Kasumi-1 (cell line): ENCODE measurements at regions not wholly inside any gene's neighbourhood (a gene's known extent, or its start where the extent isn't known, plus 50 kb on each side); places are given as distances from the start of the nearest gene placed in this dataset.

Experiments
- DNase-seq, 2 experiments: peaks; one replicate each; lab custom pipeline; 2025; lab: John Stamatoyannopoulos, UW

- no peak for DNase-seq
Observed at GRCh38 chr13:106129993-106130392, 405.5 kb downstream of the EFNB2 start.

DNA sequence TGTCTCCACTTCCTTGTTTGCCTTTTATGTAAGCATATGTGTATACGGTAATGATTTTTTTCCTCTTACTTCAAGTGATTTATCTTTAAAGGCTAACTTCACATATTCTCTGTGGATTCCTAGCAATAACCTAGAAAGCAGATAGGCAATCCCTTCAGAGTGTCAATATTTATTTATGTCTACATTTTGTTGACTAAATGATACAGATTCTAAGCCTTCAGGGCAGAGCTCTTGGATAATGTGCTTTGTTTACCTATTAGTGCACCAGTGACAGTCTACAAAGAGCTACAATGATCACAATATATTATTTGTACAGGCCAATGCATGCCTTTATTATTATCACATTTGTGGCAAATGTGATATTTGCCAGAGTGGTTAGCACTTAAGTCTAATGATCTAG, 406.2 kb downstream of the EFNB2 start:
- DNase-seq, result no peak

GRCh38 chr13:106122234-106122633, 413.2 kb downstream of the EFNB2 start:
- DNase-seq, result no peak

DNA sequence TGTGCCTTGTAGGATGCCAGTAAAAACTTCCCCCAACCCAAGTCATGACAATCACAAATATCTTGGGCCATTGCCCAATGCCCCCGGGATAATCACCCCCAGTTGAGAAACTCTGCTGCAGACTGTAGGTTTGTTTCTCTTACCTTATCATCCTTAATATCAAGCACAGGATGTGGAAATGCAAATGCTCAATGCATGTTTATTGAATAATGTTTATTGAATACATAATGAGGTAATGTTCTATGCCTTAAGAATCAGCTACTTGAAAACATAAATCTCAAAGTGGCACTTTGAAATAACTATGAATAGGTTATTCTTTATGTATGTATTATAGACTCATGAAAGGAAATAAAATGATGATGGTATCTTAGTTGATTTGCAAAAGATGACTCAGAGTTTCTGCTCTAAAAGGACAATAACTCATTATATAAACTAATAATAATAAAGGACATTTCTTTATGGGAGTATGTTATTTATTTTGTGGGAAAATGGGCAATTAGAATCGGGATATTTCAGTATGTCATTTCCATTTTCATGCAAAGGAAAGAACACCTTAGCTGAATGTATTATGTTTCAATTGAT, 414.2 kb downstream of the EFNB2 start:
- no peak for DNase-seq

GRCh38 chr13:106118996-106119395, 416.5 kb downstream of the EFNB2 start:
- DNase-seq, result no peak

GRCh38 chr13:106118050-106118449, 417.4 kb downstream of the EFNB2 start:
- no peak for DNase-seq

DNA sequence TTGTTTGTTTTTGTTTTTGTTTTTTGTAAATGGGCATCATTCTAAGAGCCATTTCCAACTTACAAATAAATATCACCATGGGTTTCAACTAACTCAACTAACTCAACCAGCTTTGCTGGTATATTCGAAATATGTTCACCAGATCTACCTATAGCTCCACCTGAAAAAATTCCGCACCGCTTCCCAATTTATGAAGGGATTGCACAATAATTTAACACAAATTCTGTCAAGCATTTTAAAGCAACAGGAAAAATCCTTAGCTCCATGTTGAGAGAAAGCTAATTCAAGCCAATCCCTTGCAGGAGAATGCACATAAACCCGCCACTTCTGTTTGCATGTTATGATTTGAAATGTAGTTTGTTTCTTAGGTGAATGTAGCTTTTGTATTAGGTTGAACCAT, 417.8 kb downstream of the EFNB2 start:
- DNase-seq, result no peak

GRCh38 chr13:106117035-106117434, 418.4 kb downstream of the EFNB2 start:
- DNase-seq, result no peak

DNA sequence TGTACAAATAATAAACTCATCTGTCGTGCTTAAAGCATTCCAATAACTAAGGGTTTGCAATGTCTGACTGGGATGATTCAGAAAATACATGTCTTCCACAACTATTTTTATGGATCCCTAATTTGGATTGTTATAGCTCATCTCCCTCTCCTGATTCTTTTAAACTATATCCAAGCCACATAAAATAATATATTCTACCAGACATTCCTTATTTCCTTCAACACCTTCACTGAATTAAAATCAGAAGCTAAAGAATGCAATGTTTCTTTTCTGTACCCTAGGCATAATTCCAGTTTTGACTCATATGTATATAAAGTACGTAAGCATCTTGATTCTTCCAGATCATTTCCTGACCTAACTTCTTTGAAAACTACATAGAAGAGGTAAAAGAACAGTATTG, 420.4 kb downstream of the EFNB2 start:
- DNase-seq, result no peak

- DNase-seq, result no peak
Observed at GRCh38 chr13:106113796-106114195, 421.7 kb downstream of the EFNB2 start.

- no peak for DNase-seq
Observed at GRCh38 chr13:106112191-106112590, 423.3 kb downstream of the EFNB2 start.

DNA sequence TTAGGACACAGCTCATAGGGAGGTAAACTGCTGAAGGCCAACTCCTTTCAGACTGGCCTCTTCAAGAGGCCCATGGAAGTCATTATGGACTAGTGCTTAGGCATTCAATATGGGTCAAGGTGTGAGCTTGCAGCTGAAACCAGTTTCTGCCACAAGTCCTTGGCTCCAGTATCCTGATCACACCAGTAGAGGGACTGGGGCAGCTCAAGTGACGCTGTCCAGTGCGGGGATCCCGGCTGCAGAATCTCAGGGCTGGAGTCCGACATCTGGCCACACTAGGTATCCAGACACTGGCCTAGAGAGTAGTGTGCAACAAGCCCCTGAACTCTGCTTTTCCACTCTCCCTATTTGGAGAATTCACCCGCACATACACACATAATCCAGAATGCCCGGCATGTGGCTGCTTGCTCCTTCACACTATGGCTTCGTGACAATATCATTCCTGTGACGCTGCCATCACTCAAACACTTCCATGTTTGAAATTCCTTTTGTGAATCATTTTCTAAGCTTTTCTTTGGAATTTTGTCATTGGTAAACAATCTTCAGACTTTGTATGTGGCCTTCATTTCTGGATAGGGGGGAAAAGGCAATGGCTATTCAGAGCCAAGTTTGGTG, 425.1 kb downstream of the EFNB2 start:
- DNase-seq, result no peak

- DNase-seq, result no peak
Observed at GRCh38 chr13:106109391-106109791, 426.1 kb downstream of the EFNB2 start.

- no peak for DNase-seq
Observed at GRCh38 chr13:106108346-106108745, 427.1 kb downstream of the EFNB2 start.

- no peak for DNase-seq
Observed at GRCh38 chr13:106107061-106107460, 428.4 kb downstream of the EFNB2 start.

GRCh38 chr13:106105153-106105552, 430.3 kb downstream of the EFNB2 start:
- no peak for DNase-seq

DNA sequence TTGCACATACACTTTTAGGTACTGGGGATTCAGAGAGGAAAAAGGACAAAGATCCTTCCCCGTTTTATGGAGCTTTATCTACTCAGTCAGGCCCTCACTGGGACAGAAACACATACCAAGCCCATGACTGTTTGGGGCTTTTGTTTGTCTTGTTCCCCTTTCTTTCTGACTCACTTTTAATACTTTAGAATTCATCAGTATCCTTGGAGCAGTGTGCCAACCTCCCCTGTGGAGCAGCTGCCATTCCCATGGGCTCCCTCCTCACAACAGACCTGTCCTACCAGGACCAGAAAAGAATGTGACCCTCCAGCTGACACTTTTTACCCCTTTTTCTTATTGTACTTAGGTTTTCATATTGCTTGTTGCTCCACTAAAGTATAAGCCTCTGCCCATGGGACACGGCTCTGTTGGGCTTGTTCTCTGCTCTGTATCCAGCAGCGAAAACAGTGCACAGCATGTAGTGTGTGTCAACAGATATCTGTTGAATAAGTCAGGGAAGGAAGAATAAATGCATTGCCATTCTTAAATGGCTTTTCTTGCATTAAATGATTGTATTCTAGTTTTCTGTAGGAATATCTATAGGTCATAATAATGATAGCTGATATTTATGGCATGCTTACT, 431.1 kb downstream of the EFNB2 start:
- DNase-seq, result peak in 1 of 2 experiments; percentile 4

DNA sequence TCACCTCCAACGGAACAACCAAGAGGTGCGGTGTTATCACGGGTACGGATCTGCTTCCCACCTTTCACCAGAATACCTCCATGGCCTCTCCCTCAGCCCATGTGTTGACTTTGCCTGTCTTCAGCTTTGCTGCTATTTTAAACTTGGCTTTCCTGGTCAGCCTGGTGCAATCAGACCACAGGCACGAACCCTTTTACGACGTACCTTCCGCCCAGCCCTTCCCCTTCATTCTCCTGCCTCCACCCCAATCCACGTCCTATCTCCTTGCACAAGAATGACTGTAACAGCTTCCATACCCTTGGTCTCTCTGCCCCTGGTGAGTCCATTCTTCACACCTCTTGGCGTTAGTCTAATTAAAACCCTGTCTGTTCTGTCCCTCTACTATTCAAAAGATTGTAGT, 431.7 kb downstream of the EFNB2 start:
- no peak for DNase-seq

- DNase-seq, result no peak
Observed at GRCh38 chr13:106102786-106103185, 432.7 kb downstream of the EFNB2 start.

- no peak for DNase-seq
Observed at GRCh38 chr13:106101201-106101600, 434.3 kb downstream of the EFNB2 start.

DNA sequence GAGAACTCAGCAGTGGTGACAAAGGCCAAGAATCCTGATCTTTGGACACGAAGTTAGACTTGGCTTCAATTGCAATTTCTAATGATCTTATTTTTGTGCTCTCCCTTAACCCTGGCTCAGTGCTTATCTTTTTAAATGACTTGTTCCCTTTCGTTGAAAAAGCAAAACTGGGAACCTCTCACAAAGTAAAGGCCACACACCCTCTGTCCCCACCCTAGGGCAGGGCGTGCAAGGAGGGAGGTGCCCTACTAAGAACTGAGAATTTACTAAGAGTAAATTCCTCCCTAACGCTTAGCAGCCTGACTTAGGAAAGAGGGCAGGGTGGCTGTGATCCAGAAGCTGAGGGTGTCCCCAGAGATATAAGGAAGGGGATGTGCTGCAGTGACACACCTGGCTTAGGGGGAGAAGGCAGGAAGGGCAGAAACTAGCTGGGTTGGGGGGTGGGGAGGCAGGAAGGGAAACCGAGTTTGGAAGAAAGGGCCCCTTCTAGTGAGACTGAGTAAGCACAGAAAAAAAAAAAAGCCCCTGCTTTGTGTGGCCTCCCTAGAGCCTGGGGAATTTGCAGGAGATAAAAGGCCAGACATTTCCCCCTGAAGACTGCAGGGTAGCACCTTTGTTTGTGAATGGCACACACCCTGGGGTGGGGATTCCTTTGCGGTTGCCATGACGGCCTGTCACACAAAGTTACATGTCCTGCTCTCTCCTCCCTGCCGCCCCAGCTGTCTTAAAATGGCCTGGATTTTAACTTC, 435.1 kb downstream of the EFNB2 start:
- no peak for DNase-seq

DNA sequence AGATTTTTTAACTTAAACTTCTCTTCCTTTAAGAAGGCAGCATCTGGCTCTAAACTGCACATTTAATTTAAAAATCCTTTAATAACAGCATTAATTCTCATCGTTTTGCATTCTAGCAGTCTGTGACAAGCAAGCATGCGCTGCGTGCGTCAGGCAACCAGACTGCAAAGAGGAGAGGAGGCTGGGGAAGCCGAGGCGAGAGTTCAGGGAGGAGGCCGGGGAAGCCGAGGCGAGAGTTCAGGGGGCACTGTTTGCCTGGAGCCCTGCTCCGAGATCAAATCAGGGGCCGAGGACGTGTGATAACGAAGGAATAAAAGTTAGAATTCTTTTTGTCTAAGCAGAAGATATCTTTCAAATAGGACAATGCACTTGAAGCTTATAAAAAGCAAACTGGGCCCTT, 435.7 kb downstream of the EFNB2 start:
- no peak for DNase-seq

DNA sequence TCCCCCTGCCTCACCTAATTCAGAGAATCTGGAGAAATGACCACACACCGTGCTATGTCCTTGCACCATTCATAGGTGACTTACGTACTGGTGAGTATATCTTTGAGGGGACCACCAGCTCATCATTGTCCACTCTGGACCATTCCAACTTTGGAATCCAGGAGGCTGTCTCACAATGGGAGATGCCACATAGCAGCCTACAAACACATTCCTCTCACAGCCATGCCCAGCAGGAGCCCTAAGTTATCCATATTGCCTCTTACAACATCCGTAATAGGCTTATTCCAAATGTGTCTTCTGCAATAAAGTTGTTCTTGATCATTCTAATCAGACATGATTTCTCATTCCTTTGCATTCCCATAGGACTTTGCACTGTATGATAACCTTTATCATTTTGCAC, 436.7 kb downstream of the EFNB2 start:
- DNase-seq, result no peak
